ENCODE measurements at regions not wholly inside any gene's neighbourhood (a gene's known extent, or its start where the extent isn't known, plus 50 kb on each side); places are given as distances from the start of the nearest gene placed in this dataset.

DNA sequence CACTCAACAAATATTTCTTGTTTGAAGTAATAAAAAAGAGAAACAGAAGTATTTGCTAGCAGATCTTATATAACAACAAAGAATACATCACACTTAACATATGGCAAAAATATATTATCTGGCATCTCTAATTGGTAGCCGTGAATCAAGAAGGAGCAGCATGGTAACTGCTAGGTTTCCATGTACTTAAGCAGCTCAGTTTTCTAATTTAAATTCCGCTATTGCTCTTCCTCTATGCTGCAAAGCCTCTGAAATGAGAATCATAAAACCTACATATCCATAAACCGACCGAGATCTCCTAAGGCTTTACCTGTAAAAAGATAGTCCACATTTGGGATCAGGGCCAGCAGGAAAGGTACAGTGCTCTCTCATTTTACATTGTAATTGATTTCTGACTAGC, 76.6 kb upstream of the PTPRZ1 start:
- ATAC-seq (ENCODE audit: low read depth): no peak
- no TSS peak for BruUV-seq (replicated peaks)
- no peak overlapping the region for H3K4ac ChIP-seq (ENCODE audit: low read depth, low read length)
- H3K14ac ChIP-seq (replicated peaks; ENCODE audit: low read depth, low read length): no peak overlapping the region
- no peak overlapping the region for H2BK15ac ChIP-seq (ENCODE audit: low read depth, low read length)
- ChIA-PET POLR2A (ENCODE audit: unreplicated experiment) (no interaction called here), CTCF (no interaction called here)
- in situ Hi-C loops (cut with MboI; ENCODE audit: low sequenced_read_pairs): no loop called here
- H4K91ac ChIP-seq (ENCODE audit: insufficient read depth, low read depth, low read length): no peak overlapping the region
- TF ChIP-seq CHD1 (IDR thresholded peaks at IDR 0.05; ENCODE audit: low read depth, low read length): no peak
- no peak for TF ChIP-seq RFX5 (IDR thresholded peaks at IDR 0.05; ENCODE audit: low read depth, low read length)
- TF ChIP-seq FOS (IDR thresholded peaks at IDR 0.05; ENCODE audit: low read depth, low read length): no peak
- no peak for TF ChIP-seq NFE2L2 (IDR thresholded peaks at IDR 0.05; ENCODE audit: low read depth, low read length)
- TF ChIP-seq BHLHE40 (IDR thresholded peaks at IDR 0.05; ENCODE audit: low read depth, low read length): no peak
- no peak for TF ChIP-seq SMC3 (IDR thresholded peaks at IDR 0.05; ENCODE audit: low read depth, low read length)
- no peak for TF ChIP-seq RCOR1 (IDR thresholded peaks at IDR 0.05; ENCODE audit: insufficient replicate concordance, low read length)
- no peak for TF ChIP-seq MAFK (IDR thresholded peaks at IDR 0.05; ENCODE audit: low read depth, low read length)
- TF ChIP-seq, protein P1, sequence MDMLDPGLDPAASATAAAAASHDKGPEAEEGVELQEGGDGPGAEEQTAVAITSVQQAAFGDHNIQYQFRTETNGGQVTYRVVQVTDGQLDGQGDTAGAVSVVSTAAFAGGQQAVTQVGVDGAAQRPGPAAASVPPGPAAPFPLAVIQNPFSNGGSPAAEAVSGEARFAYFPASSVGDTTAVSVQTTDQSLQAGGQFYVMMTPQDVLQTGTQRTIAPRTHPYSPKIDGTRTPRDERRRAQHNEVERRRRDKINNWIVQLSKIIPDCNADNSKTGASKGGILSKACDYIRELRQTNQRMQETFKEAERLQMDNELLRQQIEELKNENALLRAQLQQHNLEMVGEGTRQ (IDR thresholded peaks at IDR 0.05; ENCODE audit: low read depth, low read length): no peak
- no peak for TF ChIP-seq MAZ (IDR thresholded peaks at IDR 0.05; ENCODE audit: borderline replicate concordance, low read depth, low read length)
- TF ChIP-seq POLR2A (IDR thresholded peaks at IDR 0.05; ENCODE audit: low read depth, low read length): no peak
- TF ChIP-seq, protein P2, sequence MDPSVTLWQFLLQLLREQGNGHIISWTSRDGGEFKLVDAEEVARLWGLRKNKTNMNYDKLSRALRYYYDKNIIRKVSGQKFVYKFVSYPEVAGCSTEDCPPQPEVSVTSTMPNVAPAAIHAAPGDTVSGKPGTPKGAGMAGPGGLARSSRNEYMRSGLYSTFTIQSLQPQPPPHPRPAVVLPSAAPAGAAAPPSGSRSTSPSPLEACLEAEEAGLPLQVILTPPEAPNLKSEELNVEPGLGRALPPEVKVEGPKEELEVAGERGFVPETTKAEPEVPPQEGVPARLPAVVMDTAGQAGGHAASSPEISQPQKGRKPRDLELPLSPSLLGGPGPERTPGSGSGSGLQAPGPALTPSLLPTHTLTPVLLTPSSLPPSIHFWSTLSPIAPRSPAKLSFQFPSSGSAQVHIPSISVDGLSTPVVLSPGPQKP (IDR thresholded peaks at IDR 0.05; ENCODE audit: borderline replicate concordance, low read depth, low read length): no peak
- no peak for TF ChIP-seq RAD21 (IDR thresholded peaks at IDR 0.05; ENCODE audit: low read length)
- TF ChIP-seq CEBPB (IDR thresholded peaks at IDR 0.05; ENCODE audit: low read depth, low read length): no peak
- TF ChIP-seq, protein P3, sequence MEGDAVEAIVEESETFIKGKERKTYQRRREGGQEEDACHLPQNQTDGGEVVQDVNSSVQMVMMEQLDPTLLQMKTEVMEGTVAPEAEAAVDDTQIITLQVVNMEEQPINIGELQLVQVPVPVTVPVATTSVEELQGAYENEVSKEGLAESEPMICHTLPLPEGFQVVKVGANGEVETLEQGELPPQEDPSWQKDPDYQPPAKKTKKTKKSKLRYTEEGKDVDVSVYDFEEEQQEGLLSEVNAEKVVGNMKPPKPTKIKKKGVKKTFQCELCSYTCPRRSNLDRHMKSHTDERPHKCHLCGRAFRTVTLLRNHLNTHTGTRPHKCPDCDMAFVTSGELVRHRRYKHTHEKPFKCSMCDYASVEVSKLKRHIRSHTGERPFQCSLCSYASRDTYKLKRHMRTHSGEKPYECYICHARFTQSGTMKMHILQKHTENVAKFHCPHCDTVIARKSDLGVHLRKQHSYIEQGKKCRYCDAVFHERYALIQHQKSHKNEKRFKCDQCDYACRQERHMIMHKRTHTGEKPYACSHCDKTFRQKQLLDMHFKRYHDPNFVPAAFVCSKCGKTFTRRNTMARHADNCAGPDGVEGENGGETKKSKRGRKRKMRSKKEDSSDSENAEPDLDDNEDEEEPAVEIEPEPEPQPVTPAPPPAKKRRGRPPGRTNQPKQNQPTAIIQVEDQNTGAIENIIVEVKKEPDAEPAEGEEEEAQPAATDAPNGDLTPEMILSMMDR (conservative IDR thresholded peaks at IDR 0.05; ENCODE audit: low read depth, low read length): no peak
- no peak overlapping the region for H3K9ac ChIP-seq (ENCODE audit: low read depth, low read length)
- no peaks in the 10 kb centered on the region for H3K9me3 ChIP-seq (ENCODE audit: control insufficient read depth, insufficient read depth, low read length)
- no peak overlapping the region for H3K23ac ChIP-seq (ENCODE audit: low read depth, low read length)
- H4K8ac ChIP-seq (ENCODE audit: low read depth in 2 of 2, low read length in 2 of 2): no peak overlapping the region
- H2BK120ac ChIP-seq (ENCODE audit: low read depth, low read length): no peak overlapping the region
- DNase-seq: no peak
- H3K4me2 ChIP-seq (ENCODE audit: low read depth, low read length): no peak overlapping the region
- H2AK9ac ChIP-seq (replicated peaks; ENCODE audit: low read depth, low read length, poor library complexity): no peak overlapping the region
- dilution Hi-C loops (cut with HindIII; ENCODE audit: low sequenced_read_pairs, unreplicated experiment): no loop called here
- H3K27ac ChIP-seq (ENCODE audit: insufficient read depth, low read length): no peak overlapping the region
- H4K20me1 ChIP-seq (ENCODE audit: insufficient read depth, low read length): no peaks in the 10 kb centered on the region
- no peak overlapping the region for H2BK5ac ChIP-seq (ENCODE audit: low read depth, low read length, poor library complexity, severe bottlenecking)
- WGBS, 2 experiments (ENCODE audit: extremely low coverage in 2 of 2, insufficient read length in 1 of 2): no CpG with 5 or more reads among the region's 4 CpGs
- intact Hi-C loops (cut with micrococcal nuclease): no loop called here
- no peak overlapping the region for H3K56ac ChIP-seq (ENCODE audit: extremely low read depth, insufficient read depth, low read length)
- no peaks in the 10 kb centered on the region for H3K36me3 ChIP-seq (ENCODE audit: control insufficient read depth, insufficient read depth, low read length)
- no peak overlapping the region for H3K18ac ChIP-seq (ENCODE audit: low read depth, low read length)
- no peak overlapping the region for H2BK20ac ChIP-seq (ENCODE audit: low read depth, low read length)
- no peak overlapping the region for H2AFZ ChIP-seq (replicated peaks; ENCODE audit: low read length, poor library complexity)
- H3K9me1 ChIP-seq (ENCODE audit: insufficient read depth, low read length): no peaks in the 10 kb centered on the region
- H3K4me3 ChIP-seq (ENCODE audit: insufficient read depth, low read depth, low read length): no peak overlapping the region
- H4K5ac ChIP-seq (ENCODE audit: low read depth, low read length): no peak overlapping the region
- H3K79me1 ChIP-seq (ENCODE audit: low read depth in 1 of 2, low read length in 2 of 2): no peaks in the 10 kb centered on the region
- no peak overlapping the region for H2AK5ac ChIP-seq (ENCODE audit: low read depth, low read length)
- no peaks in the 10 kb centered on the region for H3K27me3 ChIP-seq (ENCODE audit: control insufficient read depth, insufficient read depth, low read length)
- H3K4me1 ChIP-seq (ENCODE audit: control insufficient read depth, insufficient read depth, low read length): no peaks in the 10 kb centered on the region

Data from IMR-90 (cell line).